Natural killer cell (primary cell): ENCODE measurements at regions not wholly inside any gene's neighbourhood (a gene's known extent, or its start where the extent isn't known, plus 50 kb on each side); places are given as distances from the start of the nearest gene placed in this dataset.

Experiments
- ATAC-seq, 3 donors: fragments of 150-1000 bp in 2 of 3; fragments of 200-7000 bp in 1 of 3; cut with Tn5 transposase; 1 replicate in 1 of 3; 2 replicates in 2 of 3; pipeline ENCODE4 v1.10.0; 2021; ENCODE audit warnings: mild to moderate bottlenecking in 2 of 3, moderate library complexity in 2 of 3
- DNase-seq, 2 donors: peaks; one replicate each; pipeline versions ENCODE4 v3.0.0 to v3.0.0-alpha.2; 2013 to 2021; ENCODE audit warnings: mixed read lengths in 1 of 2
- H3K27ac ChIP-seq: one replicate; pipeline ENCODE4 v1.5.1; 2013; ENCODE audit warnings: mild to moderate bottlenecking, low read length
- H3K27me3 ChIP-seq: one replicate; pipeline ENCODE4 v1.6.1; 2013; ENCODE audit warnings: low read length; ENCODE audit not compliant: control insufficient read depth, insufficient read depth
- H3K36me3 ChIP-seq: one replicate; pipeline ENCODE4 v1.6.1; 2013; ENCODE audit warnings: low read length; ENCODE audit not compliant: control insufficient read depth, insufficient read depth
- H3K4me1 ChIP-seq: one replicate; pipeline ENCODE4 v1.6.1; 2013; ENCODE audit warnings: low read length; ENCODE audit not compliant: control insufficient read depth, insufficient read depth
- H3K4me3 ChIP-seq: one replicate; pipeline ENCODE4 v1.5.1; 2013; ENCODE audit warnings: low read length
- H3K9me3 ChIP-seq: one replicate; pipeline ENCODE4 v1.6.1; 2013; ENCODE audit warnings: low read length; ENCODE audit not compliant: control insufficient read depth, insufficient read depth
- H3K27ac Mint-ChIP-seq, 2 donors: one replicate each; pipeline ENCODE4 v1.8.0; 2022; ENCODE audit warnings: mild to moderate bottlenecking in 2 of 2, mixed read lengths in 2 of 2, moderate library complexity in 1 of 2
- H3K27me3 Mint-ChIP-seq, 2 donors: one replicate each; pipeline ENCODE4 v1.8.0; 2022; ENCODE audit warnings: low read depth in 2 of 2, mixed read lengths in 2 of 2
- H3K36me3 Mint-ChIP-seq: one replicate; pipeline ENCODE4 v1.8.0; 2022; ENCODE audit warnings: mixed read lengths
- H3K4me1 Mint-ChIP-seq, 2 donors: one replicate each; pipeline ENCODE4 v1.8.0; 2022; ENCODE audit warnings: mixed read lengths in 2 of 2
- H3K4me3 Mint-ChIP-seq: one replicate; pipeline ENCODE4 v1.8.0; 2022; ENCODE audit warnings: mild to moderate bottlenecking, moderate library complexity, mixed read lengths
- H3K9me3 Mint-ChIP-seq, 2 donors: one replicate each; pipeline ENCODE4 v1.8.0; 2022; ENCODE audit warnings: mixed read lengths in 2 of 2
- CTCF ChIP-seq: fragments of 200-600 bp; IDR thresholded peaks from one replicate; pipeline ENCODE4 v1.8.0; 2022; ENCODE audit warnings: antibody characterized with exemption
- WGBS: methylation state at CpG from one replicate; pipeline ENCODE4 v1.1.7; 2013; ENCODE audit warnings: missing lambda C conversion rate; ENCODE audit not compliant: insufficient coverage; 5-methylcytosine and 5-hydroxymethylcytosine counted together
- intact Hi-C: fragments of 100-400 bp; cut with micrococcal nuclease; formaldehyde crosslinking; loops from one replicate; pipeline ENCODE4 v1.14.2; 2022

DNA sequence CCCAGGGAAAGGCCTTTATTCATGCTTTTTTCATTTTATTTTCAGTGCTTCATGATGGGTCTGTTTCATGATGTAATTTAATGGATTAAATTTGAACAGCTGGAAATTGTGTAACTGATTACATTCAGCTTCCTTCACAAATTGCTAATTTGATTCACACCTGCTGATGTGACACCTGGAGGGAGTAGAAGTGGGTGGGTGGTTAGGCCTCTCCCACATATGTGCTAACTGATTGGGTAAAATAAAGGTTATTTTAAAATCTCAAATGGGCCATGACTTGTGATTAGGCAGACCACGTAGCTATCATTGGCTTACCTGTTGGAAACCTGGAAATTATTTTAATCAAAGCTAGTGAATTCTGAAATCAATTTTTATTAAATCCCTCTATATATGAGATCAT is 142.1 kb downstream of the GXYLT1 start:
- no peak for TF ChIP-seq CTCF
- WGBS, result no CpG with 5 or more reads among the region's 1 CpG
- intact Hi-C loops, result no loop called here

GRCh38 chr12:41998436-41998835 is 146.2 kb downstream of the GXYLT1 start:
- no peaks in the 10 kb centered on the region for H3K36me3 Mint-ChIP-seq
- Histone ChIP-seq H3K36me3 (no peaks in the 10 kb centered on the region), H3K27ac (no peak overlapping the region), H3K9me3 (no peaks in the 10 kb centered on the region), H3K4me1 (no peaks in the 10 kb centered on the region), H3K27me3 (no peaks in the 10 kb centered on the region), H3K4me3 (no peak overlapping the region)
- no peak for TF ChIP-seq CTCF
- H3K27ac Mint-ChIP-seq, result no peak overlapping the region
- H3K4me3 Mint-ChIP-seq, result no peak overlapping the region
- no peaks in the 10 kb centered on the region for H3K4me1 Mint-ChIP-seq
- H3K9me3 Mint-ChIP-seq, result no peaks in the 10 kb centered on the region
- no peak for ATAC-seq
- DNase-seq, result no peak
- WGBS, result 52% methylated on average over 13 of the region's 14 CpGs
- intact Hi-C loops, result no loop called here
- H3K27me3 Mint-ChIP-seq, result peaks cover 6 to 14% of the 10 kb centered on the region in 2 donors

More for the DNA sequence above, 142.1 kb downstream of the GXYLT1 start:
- Histone ChIP-seq H3K36me3 (no peaks in the 10 kb centered on the region), H3K27ac (no peak overlapping the region), H3K4me1 (no peaks in the 10 kb centered on the region), H3K4me3 (no peak overlapping the region), H3K9me3 (no peaks in the 10 kb centered on the region), H3K27me3 (no peaks in the 10 kb centered on the region)
- H3K9me3 Mint-ChIP-seq, result no peaks in the 10 kb centered on the region
- no peaks in the 10 kb centered on the region for H3K4me1 Mint-ChIP-seq
- H3K27me3 Mint-ChIP-seq, result peaks cover 3 to 14% of the 10 kb centered on the region in 2 donors
- H3K27ac Mint-ChIP-seq, result no peak overlapping the region
- no peak overlapping the region for H3K4me3 Mint-ChIP-seq
- DNase-seq, result no peak
- ATAC-seq, result no peak
- H3K36me3 Mint-ChIP-seq, result no peaks in the 10 kb centered on the region

GRCh38 chr12:41993283-41993682 is 151.4 kb downstream of the GXYLT1 start:
- Mint-ChIP-seq H3K4me1 (no peaks in the 10 kb centered on the region), H3K27ac (no peak overlapping the region), H3K9me3 (no peaks in the 10 kb centered on the region), H3K27me3 (peaks cover 3 to 6% of the 10 kb centered on the region in 2 donors), H3K36me3 (no peaks in the 10 kb centered on the region), H3K4me3 (no peak overlapping the region)
- ATAC-seq, result no peak
- DNase-seq, result no peak
- no peak for TF ChIP-seq CTCF
- intact Hi-C loops, result no loop called here
- H3K9me3 ChIP-seq, result no peaks in the 10 kb centered on the region
- no peaks in the 10 kb centered on the region for H3K36me3 ChIP-seq
- H3K27me3 ChIP-seq, result no peaks in the 10 kb centered on the region
- no peak overlapping the region for H3K4me3 ChIP-seq
- no peaks in the 10 kb centered on the region for H3K4me1 ChIP-seq
- WGBS, result 53% methylated on average over 1 of the region's 2 CpGs
- no peak overlapping the region for H3K27ac ChIP-seq

GRCh38 chr12:41992692-41993215 is 151.9 kb downstream of the GXYLT1 start:
- Mint-ChIP-seq H3K4me3 (no peak overlapping the region), H3K4me1 (no peaks in the 10 kb centered on the region), H3K27me3 (peaks cover under 1 to 3% of the 10 kb centered on the region in 2 donors), H3K36me3 (no peaks in the 10 kb centered on the region), H3K9me3 (no peaks in the 10 kb centered on the region), H3K27ac (no peak overlapping the region)
- Histone ChIP-seq H3K27me3 (no peaks in the 10 kb centered on the region), H3K4me1 (no peaks in the 10 kb centered on the region), H3K36me3 (no peaks in the 10 kb centered on the region), H3K27ac (no peak overlapping the region), H3K9me3 (no peaks in the 10 kb centered on the region), H3K4me3 (no peak overlapping the region)
- ATAC-seq (no peak), DNase-seq (no peak)
- 95% methylated on average over 3 of the region's 3 CpGs for WGBS
- intact Hi-C loops, result no loop called here
- no peak for TF ChIP-seq CTCF
